NCI-H748 treated with DMSO at 0.1 percent for 48 hours (cell line): ENCODE measurements at regions not wholly inside any gene's neighbourhood (a gene's known extent, or its start where the extent isn't known, plus 50 kb on each side); places are given as distances from the start of the nearest gene placed in this dataset.
"Not testable (repeated sequence)": the region's sequence is repeated elsewhere in the genome, so short reads cannot be mapped to it uniquely, and the experiment has no call there.

Experiments
- DNase-seq: peaks from one replicate; lab custom pipeline; 2025; lab: John Stamatoyannopoulos, UW

- no peak for DNase-seq
Measured at GRCh38 chr5:13227513-13227912, 717.0 kb downstream of the DNAH5 start.

GRCh38 chr5:13218518-13218917 lies 726.0 kb downstream of the DNAH5 start:
- DNase-seq = no peak

GRCh38 chr5:13217636-13218035 lies 726.9 kb downstream of the DNAH5 start:
- DNase-seq = no peak

GRCh38 chr5:13215806-13216205 lies 728.7 kb downstream of the DNAH5 start:
- DNase-seq = no peak

- DNase-seq = no peak
Measured at GRCh38 chr5:13215370-13215769, 729.1 kb downstream of the DNAH5 start.

GRCh38 chr5:13214182-13214581 lies 730.3 kb downstream of the DNAH5 start:
- no peak for DNase-seq

GRCh38 chr5:13212886-13213285 lies 731.6 kb downstream of the DNAH5 start:
- DNase-seq = no peak

GRCh38 chr5:13211064-13211463 lies 733.4 kb downstream of the DNAH5 start:
- no peak for DNase-seq

GRCh38 chr5:13207112-13207511 lies 737.4 kb downstream of the DNAH5 start:
- no peak for DNase-seq

GRCh38 chr5:13201022-13201421 lies 743.5 kb downstream of the DNAH5 start:
- DNase-seq = no peak

GRCh38 chr5:13198226-13198625 lies 746.3 kb downstream of the DNAH5 start:
- not testable (repeated sequence) for DNase-seq

- no peak for DNase-seq
Measured at GRCh38 chr5:13189532-13189931, 755.0 kb downstream of the DNAH5 start.

GRCh38 chr5:13188371-13188770 lies 756.1 kb downstream of the DNAH5 start:
- no peak for DNase-seq

GRCh38 chr5:13187186-13187585 lies 757.3 kb downstream of the DNAH5 start:
- no peak for DNase-seq

- no peak for DNase-seq
Measured at GRCh38 chr5:13186177-13186576, 758.3 kb downstream of the DNAH5 start.

GRCh38 chr5:13179407-13180087 lies 764.9 kb downstream of the DNAH5 start:
- DNase-seq = no peak

- DNase-seq = no peak
Measured at GRCh38 chr5:13143630-13144029, 800.9 kb downstream of the DNAH5 start.

GRCh38 chr5:13143214-13143613 lies 801.3 kb downstream of the DNAH5 start:
- DNase-seq = no peak

- DNase-seq = no peak
Measured at GRCh38 chr5:13133951-13134350, 810.5 kb downstream of the DNAH5 start.

GRCh38 chr5:13115476-13115875 lies 829.0 kb downstream of the DNAH5 start:
- DNase-seq = no peak

GRCh38 chr5:13108265-13108664 lies 836.2 kb downstream of the DNAH5 start:
- no peak for DNase-seq

- no peak for DNase-seq
Measured at GRCh38 chr5:13107537-13107936, 837.0 kb downstream of the DNAH5 start.

- no peak for DNase-seq
Measured at GRCh38 chr5:13081116-13081515, 863.4 kb downstream of the DNAH5 start.

GRCh38 chr5:13072936-13073335 lies 871.6 kb downstream of the DNAH5 start:
- not testable (repeated sequence) for DNase-seq
